ENCODE measurements at regions not wholly inside any gene's neighbourhood (a gene's known extent, or its start where the extent isn't known, plus 50 kb on each side); places are given as distances from the start of the nearest gene placed in this dataset.
"Not testable (repeated sequence)": the region's sequence is repeated elsewhere in the genome, so short reads cannot be mapped to it uniquely, and the experiment has no call there.

DNA sequence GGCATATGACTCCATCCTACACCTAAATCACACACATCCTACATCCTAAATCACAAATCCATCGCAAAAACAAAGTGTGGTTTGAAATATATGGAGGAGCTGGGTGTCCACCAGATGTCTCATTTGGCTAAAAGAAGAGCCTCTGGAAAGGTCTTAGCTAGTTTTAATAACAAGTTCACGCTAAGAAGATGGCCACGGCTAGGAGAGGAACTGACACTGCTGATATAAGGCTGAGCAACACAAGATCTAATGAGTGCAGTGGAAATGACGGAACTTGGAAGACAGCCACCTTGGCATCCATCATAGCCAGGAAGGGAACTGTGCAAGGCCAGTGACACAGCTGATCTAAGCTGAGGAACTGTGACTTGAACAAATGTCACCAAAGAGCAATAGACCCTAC, 60.0 kb upstream of the AGAP1 start:
- no peak for DNase-seq
- Histone ChIP-seq H3K27me3 (ENCODE audit: low read depth) (no peaks in the 10 kb centered on the region), H3K4me3 (no peak overlapping the region), H3K9me3 (no peaks in the 10 kb centered on the region), H3K36me3 (no peaks in the 10 kb centered on the region), H3K4me1 (peaks cover 21% of the 10 kb centered on the region), H3K27ac (peak overlapping the region; percentile 68)
- intact Hi-C loops (cut with DNase I), result no loop called here
- peak; percentile 63 to 67 for ATAC-seq
- TF ChIP-seq, protein P1, sequence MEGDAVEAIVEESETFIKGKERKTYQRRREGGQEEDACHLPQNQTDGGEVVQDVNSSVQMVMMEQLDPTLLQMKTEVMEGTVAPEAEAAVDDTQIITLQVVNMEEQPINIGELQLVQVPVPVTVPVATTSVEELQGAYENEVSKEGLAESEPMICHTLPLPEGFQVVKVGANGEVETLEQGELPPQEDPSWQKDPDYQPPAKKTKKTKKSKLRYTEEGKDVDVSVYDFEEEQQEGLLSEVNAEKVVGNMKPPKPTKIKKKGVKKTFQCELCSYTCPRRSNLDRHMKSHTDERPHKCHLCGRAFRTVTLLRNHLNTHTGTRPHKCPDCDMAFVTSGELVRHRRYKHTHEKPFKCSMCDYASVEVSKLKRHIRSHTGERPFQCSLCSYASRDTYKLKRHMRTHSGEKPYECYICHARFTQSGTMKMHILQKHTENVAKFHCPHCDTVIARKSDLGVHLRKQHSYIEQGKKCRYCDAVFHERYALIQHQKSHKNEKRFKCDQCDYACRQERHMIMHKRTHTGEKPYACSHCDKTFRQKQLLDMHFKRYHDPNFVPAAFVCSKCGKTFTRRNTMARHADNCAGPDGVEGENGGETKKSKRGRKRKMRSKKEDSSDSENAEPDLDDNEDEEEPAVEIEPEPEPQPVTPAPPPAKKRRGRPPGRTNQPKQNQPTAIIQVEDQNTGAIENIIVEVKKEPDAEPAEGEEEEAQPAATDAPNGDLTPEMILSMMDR (IDR thresholded peaks at IDR 0.05), result no peak

DNA sequence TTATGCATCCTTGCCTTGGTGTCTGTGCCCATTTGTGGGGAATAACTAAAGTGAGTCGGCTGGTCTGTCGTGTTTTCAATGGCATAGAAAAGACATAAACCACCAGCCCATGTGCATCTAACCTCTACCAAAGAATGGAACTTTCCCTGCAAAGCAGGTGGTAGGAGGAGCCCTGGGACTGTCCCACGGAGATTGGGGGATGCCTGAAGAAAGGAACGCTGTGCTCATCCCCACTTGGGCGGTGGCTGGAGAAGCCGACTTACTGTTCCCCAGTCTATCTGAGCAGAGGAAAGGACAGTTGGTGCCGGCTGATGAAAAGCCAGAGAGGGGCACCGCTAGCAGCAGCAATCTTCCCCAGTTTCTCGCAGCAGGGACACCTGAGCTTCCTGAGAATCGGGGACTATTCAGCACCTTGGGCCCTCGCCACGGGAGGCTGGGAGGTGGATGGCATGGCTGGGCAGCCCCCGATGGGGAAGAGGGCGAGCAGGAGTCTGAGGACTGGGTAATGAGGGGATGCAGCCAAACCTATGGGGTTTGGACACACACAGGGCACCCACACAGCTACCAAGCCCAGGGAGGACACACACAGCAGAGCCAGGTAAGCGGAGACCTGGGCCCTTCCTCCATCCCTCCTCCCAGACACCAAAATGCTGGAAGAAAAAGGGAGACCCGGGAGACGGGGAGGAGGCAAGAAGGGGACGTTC, 53.7 kb upstream of the AGAP1 start:
- intact Hi-C loops (cut with DNase I), result no loop called here

GRCh38 chr2:235443580-235443979, 50.3 kb upstream of the AGAP1 start:
- H3K9me3 ChIP-seq; DNase-seq; H3K4me1 ChIP-seq; ATAC-seq; H3K27ac ChIP-seq; H3K36me3 ChIP-seq; H3K27me3 ChIP-seq (ENCODE audit: low read depth); H3K4me3 ChIP-seq; intact Hi-C loops (cut with DNase I): not testable (repeated sequence)

More for the DNA sequence above, 53.7 kb upstream of the AGAP1 start:
- H3K27ac ChIP-seq, result no peak overlapping the region
- H3K4me1 ChIP-seq, result no peaks in the 10 kb centered on the region
- H3K4me3 ChIP-seq, result no peak overlapping the region
- no peak for DNase-seq
- TF ChIP-seq, protein P1 (IDR thresholded peaks at IDR 0.05), result no peak
- no peaks in the 10 kb centered on the region for H3K9me3 ChIP-seq
- H3K36me3 ChIP-seq, result no peaks in the 10 kb centered on the region
- ATAC-seq, result peak in 1 of 2 donors; percentile 17
- no peaks in the 10 kb centered on the region for H3K27me3 ChIP-seq (ENCODE audit: low read depth)
